DND-41 (cell line): ENCODE measurements at regions not wholly inside any gene's neighbourhood (a gene's known extent, or its start where the extent isn't known, plus 50 kb on each side); places are given as distances from the start of the nearest gene placed in this dataset.

ENCODE experiments used
- ATAC-seq: fragments of 200-7000 bp; cut with Tn5 transposase; 3 replicates; pipeline ENCODE4 v1.9.1; 2021; ENCODE audit warnings: low read depth; ENCODE audit not compliant: insufficient read depth
- DNase-seq: peaks from one replicate; pipeline ENCODE4 v3.0.0-alpha.2; 2020
- H2AFZ ChIP-seq: 2 replicates; pipeline ENCODE4 v1.6.0; 2012; ENCODE audit warnings: low read depth, low read length
- H3K27ac ChIP-seq: 2 replicates; pipeline ENCODE4 v1.5.1; 2012; ENCODE audit warnings: low read length, inconsistent platforms
- H3K27me3 ChIP-seq: fragments of 200-600 bp; sonication (generic); 2 replicates; pipeline ENCODE4 v1.6.0; 2012; ENCODE audit warnings: low read length, mild to moderate bottlenecking, inconsistent platforms; ENCODE audit not compliant: insufficient read depth, poor library complexity
- H3K36me3 ChIP-seq: 2 replicates; pipeline ENCODE4 v1.5.1; 2012; ENCODE audit warnings: low read length, inconsistent platforms; ENCODE audit not compliant: insufficient read depth
- H3K4me1 ChIP-seq: 2 replicates; pipeline ENCODE4 v1.5.1; 2012; ENCODE audit warnings: mild to moderate bottlenecking, low read length; ENCODE audit not compliant: insufficient read depth
- H3K4me2 ChIP-seq: 2 replicates; pipeline ENCODE4 v1.6.0; 2012; ENCODE audit warnings: mild to moderate bottlenecking, moderate library complexity, low read length, inconsistent platforms; ENCODE audit not compliant: insufficient read depth
- H3K4me3 ChIP-seq, 2 experiments: fragments of 200-600 bp in 1 of 2; shearing (Covaris generic) in 1 of 2; 2 replicates each; pipeline ENCODE4 v1.5.1; 2012 to 2016; ENCODE audit warnings: inconsistent platforms in 2 of 2, low read length in 2 of 2, mild to moderate bottlenecking in 2 of 2, low read depth in 1 of 2, moderate library complexity in 1 of 2
- H3K79me2 ChIP-seq: 2 replicates; pipeline ENCODE4 v1.6.0; 2012; ENCODE audit warnings: low read length, inconsistent platforms; ENCODE audit not compliant: insufficient read depth
- H3K9ac ChIP-seq: 2 replicates; pipeline ENCODE4 v1.6.0; 2012; ENCODE audit warnings: low read depth, mild to moderate bottlenecking, inconsistent platforms, low read length, moderate library complexity
- H3K9me3 ChIP-seq: 2 replicates; pipeline ENCODE4 v1.5.1; 2012; ENCODE audit warnings: low read length, moderate library complexity, mild to moderate bottlenecking, inconsistent platforms; ENCODE audit not compliant: insufficient read depth, severe bottlenecking
- H4K20me1 ChIP-seq: 2 replicates; pipeline ENCODE4 v1.6.0; 2012; ENCODE audit warnings: low read length; ENCODE audit not compliant: insufficient read depth
- CTCF ChIP-seq: IDR thresholded peaks from 2 replicates; pipeline ENCODE4 v1.5.1; 2012; ENCODE audit warnings: borderline replicate concordance, low read length, moderate library complexity, mild to moderate bottlenecking; ENCODE audit not compliant: poor library complexity, severe bottlenecking; ENCODE audit errors: extremely low read depth
- EZH2 ChIP-seq: IDR thresholded peaks from 3 replicates; pipeline ENCODE4 v1.6.1; 2012; ENCODE audit warnings: borderline replicate concordance, low read depth, mild to moderate bottlenecking, moderate library complexity, low read length, inconsistent platforms; ENCODE audit not compliant: severe bottlenecking

- Histone ChIP-seq H3K27ac (no peak overlapping the region), H2AFZ (no peak overlapping the region), H4K20me1 (no peaks in the 10 kb centered on the region), H3K9me3 (no peaks in the 10 kb centered on the region), H3K27me3 (no peaks in the 10 kb centered on the region), H3K4me3 (no peak overlapping the region), H3K36me3 (no peaks in the 10 kb centered on the region), H3K9ac (no peak overlapping the region), H3K4me1 (no peaks in the 10 kb centered on the region), H3K4me2 (no peak overlapping the region), H3K79me2 (no peaks in the 10 kb centered on the region)
- no peak for TF ChIP-seq EZH2
- no peak for TF ChIP-seq CTCF
- DNase-seq = no peak
- ATAC-seq = no peak
Measured at GRCh38 chr1:244280201-244280600, 171.5 kb downstream of the ADSS2 start.

- no peak overlapping the region for H3K4me3 ChIP-seq
- no peak overlapping the region for H3K9ac ChIP-seq
- no peak overlapping the region for H3K4me2 ChIP-seq
- no peaks in the 10 kb centered on the region for H3K79me2 ChIP-seq
- no peaks in the 10 kb centered on the region for H3K27me3 ChIP-seq
- no peaks in the 10 kb centered on the region for H3K4me1 ChIP-seq
- DNase-seq = no peak
- H2AFZ ChIP-seq = no peak overlapping the region
- no peaks in the 10 kb centered on the region for H4K20me1 ChIP-seq
- no peak overlapping the region for H3K27ac ChIP-seq
- ATAC-seq = no peak
- no peaks in the 10 kb centered on the region for H3K9me3 ChIP-seq
- H3K36me3 ChIP-seq = no peaks in the 10 kb centered on the region
- TF ChIP-seq EZH2 = no peak
- TF ChIP-seq CTCF = no peak
Measured at GRCh38 chr1:244280859-244281258, 170.8 kb downstream of the ADSS2 start.

GRCh38 chr1:244283772-244284171 is 167.9 kb downstream of the ADSS2 start:
- H3K4me1 ChIP-seq = no peaks in the 10 kb centered on the region
- no peak overlapping the region for H3K4me3 ChIP-seq
- H3K36me3 ChIP-seq = no peaks in the 10 kb centered on the region
- no peaks in the 10 kb centered on the region for H4K20me1 ChIP-seq
- no peak overlapping the region for H3K4me2 ChIP-seq
- no peak overlapping the region for H2AFZ ChIP-seq
- H3K79me2 ChIP-seq = no peaks in the 10 kb centered on the region
- H3K9ac ChIP-seq = no peak overlapping the region
- no peaks in the 10 kb centered on the region for H3K27me3 ChIP-seq
- ATAC-seq (no peak), DNase-seq (no peak)
- H3K9me3 ChIP-seq = peaks cover 2% of the 10 kb centered on the region
- TF ChIP-seq CTCF = no peak
- TF ChIP-seq EZH2 = no peak
- H3K27ac ChIP-seq = no peak overlapping the region

GRCh38 chr1:244284641-244285156 is 167.0 kb downstream of the ADSS2 start:
- no peak overlapping the region for H3K27ac ChIP-seq
- peaks cover 3% of the 10 kb centered on the region for H3K9me3 ChIP-seq
- no peak overlapping the region for H3K4me2 ChIP-seq
- H3K4me1 ChIP-seq = no peaks in the 10 kb centered on the region
- H3K27me3 ChIP-seq = no peaks in the 10 kb centered on the region
- no peak overlapping the region for H3K9ac ChIP-seq
- H3K79me2 ChIP-seq = no peaks in the 10 kb centered on the region
- ATAC-seq (no peak), DNase-seq (no peak)
- no peak overlapping the region for H3K4me3 ChIP-seq
- H3K36me3 ChIP-seq = no peaks in the 10 kb centered on the region
- no peak overlapping the region for H2AFZ ChIP-seq
- no peak for TF ChIP-seq CTCF
- TF ChIP-seq EZH2 = no peak
- no peaks in the 10 kb centered on the region for H4K20me1 ChIP-seq
